G401 (cell line): ENCODE measurements at regions not wholly inside any gene's neighbourhood (a gene's known extent, or its start where the extent isn't known, plus 50 kb on each side); places are given as distances from the start of the nearest gene placed in this dataset.
"Not testable (repeated sequence)": the region's sequence is repeated elsewhere in the genome, so short reads cannot be mapped to it uniquely, and the experiment has no call there.

Source experiments
- DNase-seq: peaks from one replicate; pipeline ENCODE4 v3.0.0-alpha.2; 2015; ENCODE audit warnings: low spot score
- in situ Hi-C: cut with HindIII; loops from 2 replicates; pipeline ENCODE4 v1.10.0; 2016; ENCODE audit warnings: low sequenced_read_pairs, mixed read lengths

- no peak for DNase-seq
- in situ Hi-C loops: no loop called here
Observed at GRCh38 chr3:66552846-66553245, 52.0 kb upstream of the LRIG1 start.

GRCh38 chr3:66553441-66554113, 52.8 kb upstream of the LRIG1 start:
- in situ Hi-C loops: no loop called here

GRCh38 chr3:66554178-66554577, 53.4 kb upstream of the LRIG1 start:
- in situ Hi-C loops: no loop called here
- DNase-seq: no peak

More at GRCh38 chr3:66553441-66554113, 52.8 kb upstream of the LRIG1 start:
- no peak for DNase-seq

GRCh38 chr3:66555214-66555844, 54.5 kb upstream of the LRIG1 start:
- in situ Hi-C loops: no loop called here
- no peak for DNase-seq

GRCh38 chr3:66557170-66557569, 56.3 kb upstream of the LRIG1 start:
- no peak for DNase-seq
- in situ Hi-C loops: no loop called here

GRCh38 chr3:66559924-66560323, 59.1 kb upstream of the LRIG1 start:
- in situ Hi-C loops, DNase-seq: not testable (repeated sequence)

GRCh38 chr3:66561367-66561766, 60.5 kb upstream of the LRIG1 start:
- no peak for DNase-seq
- in situ Hi-C loops: no loop called here

- no peak for DNase-seq
- in situ Hi-C loops: no loop called here
Observed at GRCh38 chr3:66565301-66565700, 64.5 kb upstream of the LRIG1 start.

- DNase-seq: no peak
- in situ Hi-C loops: no loop called here
Observed at GRCh38 chr3:66567077-66567476, 66.3 kb upstream of the LRIG1 start.

- in situ Hi-C loops: no loop called here
- DNase-seq: no peak
Observed at GRCh38 chr3:66572090-66572675, 71.4 kb upstream of the LRIG1 start.

GRCh38 chr3:66572938-66573710, 72.3 kb upstream of the LRIG1 start:
- in situ Hi-C loops: no loop called here
- DNase-seq: no peak

GRCh38 chr3:66574091-66574490, 73.3 kb upstream of the LRIG1 start:
- in situ Hi-C loops: no loop called here
- no peak for DNase-seq

GRCh38 chr3:66577426-66578203, 76.8 kb upstream of the LRIG1 start:
- in situ Hi-C loops: no loop called here
- DNase-seq: peak; percentile 16

GRCh38 chr3:66581256-66581655, 80.4 kb upstream of the LRIG1 start:
- DNase-seq: no peak
- in situ Hi-C loops: no loop called here

- in situ Hi-C loops: no loop called here
- no peak for DNase-seq
Observed at GRCh38 chr3:66582721-66583423, 82.0 kb upstream of the LRIG1 start.

- DNase-seq: no peak
- in situ Hi-C loops: no loop called here
Observed at GRCh38 chr3:66583424-66584040, 82.7 kb upstream of the LRIG1 start.

GRCh38 chr3:66585520-66586095, 84.8 kb upstream of the LRIG1 start:
- DNase-seq: no peak
- in situ Hi-C loops: no loop called here

- in situ Hi-C loops: no loop called here
- no peak for DNase-seq
Observed at GRCh38 chr3:66586853-66587252, 86.0 kb upstream of the LRIG1 start.
